Adrenal gland (tissue), 9 donors: ENCODE measurements at regions not wholly inside any gene's neighbourhood (a gene's known extent, or its start where the extent isn't known, plus 50 kb on each side); places are given as distances from the start of the nearest gene placed in this dataset.

Source experiments
- DNase-seq, 7 donors: peaks; one replicate each; pipeline ENCODE4 v3.0.0-alpha.2; 2019 to 2020
- H3K27ac ChIP-seq, 5 donors: fragments of 200-600 bp; sonication (generic) in 4 of 5; 1 replicate in 3 of 5; 2 replicates in 2 of 5; pipeline versions ENCODE4 v1.5.1 to v1.8.0; 2016 to 2020; ENCODE audit warnings: mild to moderate bottlenecking in 1 of 5
- H3K27me3 ChIP-seq: fragments of 200-600 bp; 2 replicates; pipeline ENCODE4 v1.8.0; 2021
- H3K36me3 ChIP-seq, 2 donors: fragments of 200-600 bp; replicated peaks in 1 of 2; 1 replicate in 1 of 2; 2 replicates in 1 of 2; pipeline versions ENCODE4 v1.5.1 to v1.8.0; 2018 to 2022
- H3K4me1 ChIP-seq, 2 donors: fragments of 200-600 bp; replicated peaks in 1 of 2; 1 replicate in 1 of 2; 2 replicates in 1 of 2; pipeline versions ENCODE4 v1.5.1 to v1.8.0; 2018 to 2021
- H3K4me3 ChIP-seq, 4 donors: fragments of 200-600 bp; sonication (generic) in 3 of 4; one replicate each; pipeline ENCODE4 v1.5.1; 2016 to 2018
- H3K9me3 ChIP-seq, 3 donors: fragments of 200-600 bp; sonication (generic) in 1 of 3; replicated peaks in 1 of 3; 1 replicate in 2 of 3; 2 replicates in 1 of 3; pipeline versions ENCODE4 v1.5.1 to v1.8.0; 2016 to 2021
- CTCF ChIP-seq, 6 experiments: fragments of 450-650 bp in 4 of 6; fragments of 200-600 bp in 2 of 6; sonication (generic) in 1 of 6; IDR thresholded peaks; 1 replicate in 5 of 6; 2 replicates in 1 of 6; pipeline versions ENCODE4 v1.5.1 to v1.8.0; 2016 to 2021; ENCODE audit warnings: antibody characterized with exemption in 6 of 6, mild to moderate bottlenecking in 2 of 6, moderate library complexity in 1 of 6
- POLR2A ChIP-seq, 2 donors: fragments of 450-650 bp; IDR thresholded peaks; one replicate each; pipeline ENCODE4 v1.6.1; 2017; ENCODE audit warnings: antibody characterized with exemption in 2 of 2, mild to moderate bottlenecking in 2 of 2, moderate library complexity in 1 of 2
- WGBS, 4 donors: extraction: QIAGEN DNeasy Blood & Tissue Kit in 2 of 4; methylation state at CpG; one replicate each; pipeline versions ENCODE4 v1.1.5 to v1.1.7; 2013 to 2017; 5-methylcytosine and 5-hydroxymethylcytosine counted together
- intact Hi-C, 2 donors: fragments of 100-400 bp; cut with DNase I; formaldehyde crosslinking; loops; one replicate each; pipeline versions ENCODE4 v1.14.1 to v1.15.0; 2022 to 2023
- donor health status: healthy with polysubstance abuse.
- donor health status: Bipolar disorder and iron deficiency.
- donor health status: DM: yes; HTN: yes; CAD: no.
- donor health status: DM: no; HTN: no; CAD: no.
- donor health status: DM: no; HTN: no; CAD: no.

- TF ChIP-seq POLR2A (IDR thresholded peaks at IDR 0.05) = no peak
- no peak for TF ChIP-seq CTCF (IDR thresholded peaks at IDR 0.05)
Observed at GRCh38 chr9:88724331-88724730, 189.4 kb downstream of the NXNL2 start.

GRCh38 chr9:88725300-88726019 is 190.5 kb downstream of the NXNL2 start:
- no peaks in the 10 kb centered on the region for H3K27me3 ChIP-seq
- no peak overlapping the region for H3K4me3 ChIP-seq
- WGBS, 4 donors = 85 to 100% (median 87%) methylated on average over 3 of the region's 3 CpGs
- TF ChIP-seq CTCF (IDR thresholded peaks at IDR 0.05) = no peak
- no peak for TF ChIP-seq POLR2A (IDR thresholded peaks at IDR 0.05)
- DNase-seq = no peak
- H3K36me3 ChIP-seq = no peaks in the 10 kb centered on the region
- H3K9me3 ChIP-seq = no peaks in the 10 kb centered on the region
- intact Hi-C loops = no loop called here
- H3K4me1 ChIP-seq = no peaks in the 10 kb centered on the region
- no peak overlapping the region for H3K27ac ChIP-seq

More at GRCh38 chr9:88724331-88724730, 189.4 kb downstream of the NXNL2 start:
- H3K36me3 ChIP-seq = no peaks in the 10 kb centered on the region
- no peak overlapping the region for H3K4me3 ChIP-seq
- no peaks in the 10 kb centered on the region for H3K27me3 ChIP-seq
- H3K9me3 ChIP-seq = no peaks in the 10 kb centered on the region
- H3K4me1 ChIP-seq = no peaks in the 10 kb centered on the region
- 43 to 58% (median 55%) methylated on average over 5 of the region's 5 CpGs for WGBS, 4 donors
- intact Hi-C loops = no loop called here
- H3K27ac ChIP-seq = no peak overlapping the region
- no peak for DNase-seq

- intact Hi-C loops = no loop called here
- TF ChIP-seq CTCF (IDR thresholded peaks at IDR 0.05) (no peak), POLR2A (IDR thresholded peaks at IDR 0.05) (no peak)
- H3K27ac ChIP-seq = no peak overlapping the region
Observed at GRCh38 chr9:88726803-88727202, 191.8 kb downstream of the NXNL2 start.

GRCh38 chr9:88730780-88731179 is 195.8 kb downstream of the NXNL2 start:
- intact Hi-C loops = no loop called here

More at GRCh38 chr9:88726803-88727202, 191.8 kb downstream of the NXNL2 start:
- Histone ChIP-seq H3K9me3 (no peaks in the 10 kb centered on the region), H3K4me3 (no peak overlapping the region), H3K4me1 (no peaks in the 10 kb centered on the region), H3K27me3 (no peaks in the 10 kb centered on the region), H3K36me3 (no peaks in the 10 kb centered on the region)
- WGBS, 4 donors = 95 to 97% (median 96%) methylated on average over 2 of the region's 2 CpGs
- DNase-seq = no peak

More at GRCh38 chr9:88730780-88731179, 195.8 kb downstream of the NXNL2 start:
- H3K36me3 ChIP-seq = no peaks in the 10 kb centered on the region
- no peak overlapping the region for H3K4me3 ChIP-seq
- no peaks in the 10 kb centered on the region for H3K27me3 ChIP-seq
- WGBS, 4 donors = 67 to 88% (median 76%) methylated on average over 1 of the region's 1 CpG
- peak overlapping the region in 1 of 5 donors; percentile 76 for H3K27ac ChIP-seq
- no peaks in the 10 kb centered on the region for H3K4me1 ChIP-seq
- DNase-seq = no peak
- TF ChIP-seq CTCF (IDR thresholded peaks at IDR 0.05) (no peak), POLR2A (IDR thresholded peaks at IDR 0.05) (no peak)
- no peaks in the 10 kb centered on the region for H3K9me3 ChIP-seq
